Vagina (tissue), 2 donors: ENCODE measurements at regions not wholly inside any gene's neighbourhood (a gene's known extent, or its start where the extent isn't known, plus 50 kb on each side); places are given as distances from the start of the nearest gene placed in this dataset.

Source experiments
- POLR2A ChIP-seq, 2 donors: fragments of 450-650 bp; IDR thresholded peaks; one replicate each; pipeline ENCODE4 v1.6.1; 2017; ENCODE audit warnings: antibody characterized with exemption in 2 of 2, mild to moderate bottlenecking in 2 of 2, moderate library complexity in 2 of 2
- POLR2AphosphoS5 ChIP-seq, 2 donors: sonication (generic); formaldehyde crosslinking; IDR thresholded peaks; one replicate each; pipeline ENCODE4 v1.9.0; 2017; ENCODE audit warnings: antibody characterized with exemption in 2 of 2, mild to moderate bottlenecking in 2 of 2, low read depth in 1 of 2; ENCODE audit not compliant: insufficient read depth in 1 of 2
- TF ChIP-seq, protein P1 (sequence below), 3 experiments: fragments of 450-650 bp in 2 of 3; fragments of 200-600 bp in 1 of 3; sonication (generic) in 1 of 3; IDR thresholded peaks; one replicate each; pipeline ENCODE4 v1.5.1; 2017 to 2019; ENCODE audit warnings: antibody characterized with exemption in 3 of 3, mild to moderate bottlenecking in 2 of 3, moderate library complexity in 2 of 3

DNA sequence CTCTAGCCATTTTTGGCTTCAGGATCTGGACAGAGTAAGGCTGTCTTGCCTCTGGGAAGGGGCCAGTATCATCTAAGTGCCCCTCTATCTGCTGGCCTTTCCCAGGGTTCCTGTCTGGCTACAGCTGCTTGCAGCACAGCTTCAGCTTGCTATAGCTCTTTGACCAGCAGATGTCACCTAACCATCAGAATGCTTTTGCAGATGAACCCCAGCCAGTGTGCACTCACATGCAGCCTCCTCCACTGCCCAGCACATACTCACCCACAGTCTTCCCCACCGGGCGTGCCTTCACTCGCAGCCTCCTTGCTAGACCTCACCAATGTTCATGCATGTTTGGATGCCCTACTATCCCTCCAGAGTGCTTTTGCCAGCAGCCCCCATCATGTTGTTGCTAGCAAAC is 769.0 kb downstream of the BRINP3 start:
- TF ChIP-seq, protein P1, sequence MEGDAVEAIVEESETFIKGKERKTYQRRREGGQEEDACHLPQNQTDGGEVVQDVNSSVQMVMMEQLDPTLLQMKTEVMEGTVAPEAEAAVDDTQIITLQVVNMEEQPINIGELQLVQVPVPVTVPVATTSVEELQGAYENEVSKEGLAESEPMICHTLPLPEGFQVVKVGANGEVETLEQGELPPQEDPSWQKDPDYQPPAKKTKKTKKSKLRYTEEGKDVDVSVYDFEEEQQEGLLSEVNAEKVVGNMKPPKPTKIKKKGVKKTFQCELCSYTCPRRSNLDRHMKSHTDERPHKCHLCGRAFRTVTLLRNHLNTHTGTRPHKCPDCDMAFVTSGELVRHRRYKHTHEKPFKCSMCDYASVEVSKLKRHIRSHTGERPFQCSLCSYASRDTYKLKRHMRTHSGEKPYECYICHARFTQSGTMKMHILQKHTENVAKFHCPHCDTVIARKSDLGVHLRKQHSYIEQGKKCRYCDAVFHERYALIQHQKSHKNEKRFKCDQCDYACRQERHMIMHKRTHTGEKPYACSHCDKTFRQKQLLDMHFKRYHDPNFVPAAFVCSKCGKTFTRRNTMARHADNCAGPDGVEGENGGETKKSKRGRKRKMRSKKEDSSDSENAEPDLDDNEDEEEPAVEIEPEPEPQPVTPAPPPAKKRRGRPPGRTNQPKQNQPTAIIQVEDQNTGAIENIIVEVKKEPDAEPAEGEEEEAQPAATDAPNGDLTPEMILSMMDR (IDR thresholded peaks at IDR 0.05) = no peak
- TF ChIP-seq POLR2AphosphoS5 (IDR thresholded peaks at IDR 0.05; ENCODE audit: insufficient read depth in 1 of 2, low read depth in 1 of 2) (no peak), POLR2A (IDR thresholded peaks at IDR 0.05) (no peak)
